ENCODE measurements at regions not wholly inside any gene's neighbourhood (a gene's known extent, or its start where the extent isn't known, plus 50 kb on each side); places are given as distances from the start of the nearest gene placed in this dataset.

DNA sequence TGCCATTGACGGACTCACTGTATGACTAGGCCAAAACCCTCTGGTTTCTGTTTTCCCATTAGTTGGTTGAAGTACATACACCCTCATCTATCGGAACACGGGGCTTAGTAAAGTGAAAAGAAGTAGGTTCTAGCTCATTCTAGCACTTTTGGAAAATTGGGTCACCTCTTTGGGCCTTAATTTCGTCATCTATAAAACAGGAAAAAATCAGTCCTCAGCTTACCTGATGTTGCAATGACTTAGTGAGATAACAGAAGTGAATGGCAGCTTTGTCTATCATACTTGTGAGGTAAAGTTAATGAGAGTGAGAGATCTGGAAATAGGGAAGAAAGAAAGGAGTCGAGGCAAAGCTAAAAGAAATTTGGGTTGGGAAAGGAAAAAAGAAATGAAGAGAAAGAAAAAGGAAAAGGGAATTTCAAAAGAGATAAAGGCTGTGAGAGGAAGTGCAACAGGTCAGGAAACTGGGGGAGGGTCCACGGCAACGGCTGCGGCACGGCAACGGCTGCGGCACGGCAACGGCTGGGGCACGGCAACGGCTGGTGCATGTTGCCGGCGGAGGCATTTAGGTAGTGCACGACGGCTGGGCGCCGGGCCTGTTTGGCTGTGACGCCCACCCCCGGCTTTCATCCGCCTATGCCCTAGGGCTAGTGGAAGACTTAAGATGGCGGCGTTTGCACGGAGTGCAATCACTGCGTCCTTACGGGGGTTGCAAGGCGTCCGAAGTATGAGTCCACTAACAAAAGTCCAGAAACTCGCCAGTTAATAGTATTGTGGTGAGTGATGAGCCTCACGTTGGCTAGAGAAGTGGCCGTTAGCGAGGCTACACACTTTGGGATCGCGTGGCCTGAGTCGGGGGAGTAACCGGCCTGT lies 91.4 kb upstream of the XIST start (continued):
- TF ChIP-seq ZNF234 (CRISPR knock-in tag; conservative IDR thresholded peaks at IDR 0.05) (no peak), ZMAT3 (CRISPR knock-in tag; conservative IDR thresholded peaks at IDR 0.05) (0 out of 2 replicates have a peak, but pooled peaks have one; percentile 49), HOXA3 (CRISPR knock-in tag; IDR thresholded peaks at IDR 0.05) (peak; percentile 96), HNRNPL (IDR thresholded peaks at IDR 0.05; ENCODE audit: low read depth, low read length) (no peak), HIVEP1 (CRISPR knock-in tag; IDR thresholded peaks at IDR 0.05) (no peak; the same call in 1 of the 2 replicates), HDAC2 (CRISPR knock-in tag; IDR thresholded peaks at IDR 0.05) (peak; percentile 59; the same call in 1 of the 2 replicates), ZNF761 (CRISPR knock-in tag; conservative IDR thresholded peaks at IDR 0.05) (0 out of 2 replicates have a peak, but pooled peaks have one; percentile 27)
- TF ChIP-seq, protein P1, sequence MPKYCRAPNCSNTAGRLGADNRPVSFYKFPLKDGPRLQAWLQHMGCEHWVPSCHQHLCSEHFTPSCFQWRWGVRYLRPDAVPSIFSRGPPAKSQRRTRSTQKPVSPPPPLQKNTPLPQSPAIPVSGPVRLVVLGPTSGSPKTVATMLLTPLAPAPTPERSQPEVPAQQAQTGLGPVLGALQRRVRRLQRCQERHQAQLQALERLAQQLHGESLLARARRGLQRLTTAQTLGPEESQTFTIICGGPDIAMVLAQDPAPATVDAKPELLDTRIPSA (CRISPR knock-in tag; IDR thresholded peaks at IDR 0.05; ENCODE audit: borderline replicate concordance) = no peak
- TF ChIP-seq, protein P2, sequence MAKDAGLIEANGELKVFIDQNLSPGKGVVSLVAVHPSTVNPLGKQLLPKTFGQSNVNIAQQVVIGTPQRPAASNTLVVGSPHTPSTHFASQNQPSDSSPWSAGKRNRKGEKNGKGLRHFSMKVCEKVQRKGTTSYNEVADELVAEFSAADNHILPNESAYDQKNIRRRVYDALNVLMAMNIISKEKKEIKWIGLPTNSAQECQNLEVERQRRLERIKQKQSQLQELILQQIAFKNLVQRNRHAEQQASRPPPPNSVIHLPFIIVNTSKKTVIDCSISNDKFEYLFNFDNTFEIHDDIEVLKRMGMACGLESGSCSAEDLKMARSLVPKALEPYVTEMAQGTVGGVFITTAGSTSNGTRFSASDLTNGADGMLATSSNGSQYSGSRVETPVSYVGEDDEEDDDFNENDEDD (CRISPR knock-in tag; IDR thresholded peaks at IDR 0.05; ENCODE audit: borderline replicate concordance) = peak; percentile 33; the same call in 1 of the 2 replicates
- TF ChIP-seq, protein P3, sequence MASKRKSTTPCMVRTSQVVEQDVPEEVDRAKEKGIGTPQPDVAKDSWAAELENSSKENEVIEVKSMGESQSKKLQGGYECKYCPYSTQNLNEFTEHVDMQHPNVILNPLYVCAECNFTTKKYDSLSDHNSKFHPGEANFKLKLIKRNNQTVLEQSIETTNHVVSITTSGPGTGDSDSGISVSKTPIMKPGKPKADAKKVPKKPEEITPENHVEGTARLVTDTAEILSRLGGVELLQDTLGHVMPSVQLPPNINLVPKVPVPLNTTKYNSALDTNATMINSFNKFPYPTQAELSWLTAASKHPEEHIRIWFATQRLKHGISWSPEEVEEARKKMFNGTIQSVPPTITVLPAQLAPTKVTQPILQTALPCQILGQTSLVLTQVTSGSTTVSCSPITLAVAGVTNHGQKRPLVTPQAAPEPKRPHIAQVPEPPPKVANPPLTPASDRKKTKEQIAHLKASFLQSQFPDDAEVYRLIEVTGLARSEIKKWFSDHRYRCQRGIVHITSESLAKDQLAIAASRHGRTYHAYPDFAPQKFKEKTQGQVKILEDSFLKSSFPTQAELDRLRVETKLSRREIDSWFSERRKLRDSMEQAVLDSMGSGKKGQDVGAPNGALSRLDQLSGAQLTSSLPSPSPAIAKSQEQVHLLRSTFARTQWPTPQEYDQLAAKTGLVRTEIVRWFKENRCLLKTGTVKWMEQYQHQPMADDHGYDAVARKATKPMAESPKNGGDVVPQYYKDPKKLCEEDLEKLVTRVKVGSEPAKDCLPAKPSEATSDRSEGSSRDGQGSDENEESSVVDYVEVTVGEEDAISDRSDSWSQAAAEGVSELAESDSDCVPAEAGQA (IDR thresholded peaks at IDR 0.05; ENCODE audit: low read depth) = peak; percentile 60; the same call in 1 of the 2 replicates
- TF ChIP-seq, protein P3 (CRISPR knock-in tag; IDR thresholded peaks at IDR 0.05; ENCODE audit: borderline replicate concordance) = no peak
- TF ChIP-seq, protein P4, sequence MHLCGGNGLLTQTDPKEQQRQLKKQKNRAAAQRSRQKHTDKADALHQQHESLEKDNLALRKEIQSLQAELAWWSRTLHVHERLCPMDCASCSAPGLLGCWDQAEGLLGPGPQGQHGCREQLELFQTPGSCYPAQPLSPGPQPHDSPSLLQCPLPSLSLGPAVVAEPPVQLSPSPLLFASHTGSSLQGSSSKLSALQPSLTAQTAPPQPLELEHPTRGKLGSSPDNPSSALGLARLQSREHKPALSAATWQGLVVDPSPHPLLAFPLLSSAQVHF (CRISPR knock-in tag; IDR thresholded peaks at IDR 0.05) = no peak
- TF ChIP-seq, protein P5, sequence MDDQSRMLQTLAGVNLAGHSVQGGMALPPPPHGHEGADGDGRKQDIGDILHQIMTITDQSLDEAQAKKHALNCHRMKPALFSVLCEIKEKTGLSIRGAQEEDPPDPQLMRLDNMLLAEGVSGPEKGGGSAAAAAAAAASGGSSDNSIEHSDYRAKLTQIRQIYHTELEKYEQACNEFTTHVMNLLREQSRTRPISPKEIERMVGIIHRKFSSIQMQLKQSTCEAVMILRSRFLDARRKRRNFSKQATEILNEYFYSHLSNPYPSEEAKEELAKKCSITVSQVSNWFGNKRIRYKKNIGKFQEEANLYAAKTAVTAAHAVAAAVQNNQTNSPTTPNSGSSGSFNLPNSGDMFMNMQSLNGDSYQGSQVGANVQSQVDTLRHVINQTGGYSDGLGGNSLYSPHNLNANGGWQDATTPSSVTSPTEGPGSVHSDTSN (CRISPR knock-in tag; IDR thresholded peaks at IDR 0.05; ENCODE audit: borderline replicate concordance) = no peak
- TF ChIP-seq, protein P6, sequence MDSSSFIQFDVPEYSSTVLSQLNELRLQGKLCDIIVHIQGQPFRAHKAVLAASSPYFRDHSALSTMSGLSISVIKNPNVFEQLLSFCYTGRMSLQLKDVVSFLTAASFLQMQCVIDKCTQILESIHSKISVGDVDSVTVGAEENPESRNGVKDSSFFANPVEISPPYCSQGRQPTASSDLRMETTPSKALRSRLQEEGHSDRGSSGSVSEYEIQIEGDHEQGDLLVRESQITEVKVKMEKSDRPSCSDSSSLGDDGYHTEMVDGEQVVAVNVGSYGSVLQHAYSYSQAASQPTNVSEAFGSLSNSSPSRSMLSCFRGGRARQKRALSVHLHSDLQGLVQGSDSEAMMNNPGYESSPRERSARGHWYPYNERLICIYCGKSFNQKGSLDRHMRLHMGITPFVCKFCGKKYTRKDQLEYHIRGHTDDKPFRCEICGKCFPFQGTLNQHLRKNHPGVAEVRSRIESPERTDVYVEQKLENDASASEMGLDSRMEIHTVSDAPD (CRISPR knock-in tag; IDR thresholded peaks at IDR 0.05) = peak; percentile 57; the same call in 1 of the 2 replicates
